Naive thymus-derived CD8-positive, alpha-beta T cell (primary cell): ENCODE measurements at regions not wholly inside any gene's neighbourhood (a gene's known extent, or its start where the extent isn't known, plus 50 kb on each side); places are given as distances from the start of the nearest gene placed in this dataset.

ENCODE experiments used
- ATAC-seq, 2 donors: fragments of 150-1000 bp; cut with Tn5 transposase in 1 of 2; sonication (Bioruptor Pico), chemical (Tn5 transposase) in 1 of 2; 1 replicate in 1 of 2; 2 replicates in 1 of 2; pipeline ENCODE4 v1.10.0; 2021; ENCODE audit warnings: mild to moderate bottlenecking in 2 of 2, moderate library complexity in 2 of 2
- POLR2A ChIA-PET: fragments of 350-600 bp; sonication (Branson Sonifier 250); formaldehyde crosslinking; loops from one replicate; lab custom pipeline; 2021; ENCODE audit warnings: antibody characterized with exemption; lab: Charles Lee
- DNase-seq, 10 donors: peaks; one replicate each; pipeline versions ENCODE4 v3.0.0 to v3.0.0-alpha.2; 2020 to 2022
- H3K27ac Mint-ChIP-seq, 10 donors: one replicate each; pipeline ENCODE4 v1.8.0; 2020 to 2022; ENCODE audit warnings: mild to moderate bottlenecking in 10 of 10, mixed read lengths in 10 of 10, moderate library complexity in 4 of 10, inconsistent platforms in 1 of 10
- H3K27me3 Mint-ChIP-seq, 5 donors: one replicate each; pipeline ENCODE4 v1.8.0; 2021 to 2022; ENCODE audit warnings: mixed read lengths in 5 of 5
- H3K36me3 Mint-ChIP-seq, 3 donors: one replicate each; pipeline ENCODE4 v1.8.0; 2020 to 2022; ENCODE audit warnings: mixed read lengths in 3 of 3, mild to moderate bottlenecking in 2 of 3, inconsistent platforms in 1 of 3
- H3K4me1 Mint-ChIP-seq, 4 donors: one replicate each; pipeline ENCODE4 v1.8.0; 2021 to 2022; ENCODE audit warnings: mixed read lengths in 4 of 4
- H3K4me3 Mint-ChIP-seq, 10 donors: one replicate each; pipeline ENCODE4 v1.8.0; 2020 to 2022; ENCODE audit warnings: mild to moderate bottlenecking in 10 of 10, mixed read lengths in 10 of 10, moderate library complexity in 6 of 10, inconsistent platforms in 1 of 10
- H3K9me3 Mint-ChIP-seq, 9 donors: one replicate each; pipeline ENCODE4 v1.8.0; 2020 to 2022; ENCODE audit warnings: mixed read lengths in 9 of 9, mild to moderate bottlenecking in 3 of 9, inconsistent platforms in 1 of 9, moderate library complexity in 1 of 9

DNA sequence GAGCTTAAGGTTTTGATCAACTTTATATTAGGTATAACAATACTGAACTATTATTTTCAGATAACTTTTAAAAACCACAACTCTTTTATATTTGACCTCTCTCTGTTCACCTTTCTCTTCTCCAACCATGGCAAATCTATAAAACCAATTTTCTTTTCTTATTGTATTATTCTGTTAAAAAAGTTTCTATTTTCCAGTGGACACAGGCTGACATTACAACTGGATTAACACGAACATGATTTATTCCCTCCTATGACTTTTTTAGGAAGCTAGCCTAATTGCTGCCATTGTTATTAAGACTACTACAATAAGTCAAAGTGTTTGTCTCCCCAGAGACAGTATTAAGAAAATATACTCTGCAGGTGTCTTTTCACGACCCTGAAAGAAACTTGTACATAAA lies 2291.1 kb upstream of the PCDH20 start:
- no peaks in the 10 kb centered on the region for H3K4me1 Mint-ChIP-seq
- ATAC-seq (no peak), DNase-seq (no peak)
- peaks cover 0 to 3% (median 0%) of the 10 kb centered on the region in 3 donors for H3K36me3 Mint-ChIP-seq
- peaks cover 0 to 8% (median 2%) of the 10 kb centered on the region in 9 donors for H3K9me3 Mint-ChIP-seq
- POLR2A ChIA-PET = no interaction called here
- H3K27ac Mint-ChIP-seq = no peak overlapping the region
- no peaks in the 10 kb centered on the region for H3K27me3 Mint-ChIP-seq
- H3K4me3 Mint-ChIP-seq = no peak overlapping the region

GRCh38 chr13:63704521-63704920 lies 2288.9 kb upstream of the PCDH20 start:
- H3K27me3 Mint-ChIP-seq = no peaks in the 10 kb centered on the region
- no peak for ATAC-seq
- POLR2A ChIA-PET = no interaction called here

DNA sequence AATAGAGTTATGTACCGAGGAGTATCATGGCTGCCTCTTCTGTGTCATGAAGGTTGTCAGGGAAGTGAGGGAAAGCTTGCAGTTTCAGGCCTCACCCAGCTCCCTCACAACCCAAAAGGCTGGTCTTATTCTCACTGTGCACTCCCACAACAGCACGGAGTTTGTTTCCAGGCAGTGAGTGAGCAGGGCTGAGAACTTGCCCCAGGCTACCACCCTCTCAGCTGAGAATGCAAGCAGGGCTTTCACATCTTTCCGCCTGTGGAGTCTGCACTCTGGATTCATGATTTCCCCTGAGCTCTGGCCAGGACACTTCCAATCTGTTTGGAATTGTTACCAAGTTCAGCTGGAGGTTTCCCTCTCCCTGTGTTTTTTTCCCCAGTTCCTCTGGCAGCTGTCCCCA lies 2284.7 kb upstream of the PCDH20 start:
- Mint-ChIP-seq H3K27me3 (no peaks in the 10 kb centered on the region), H3K36me3 (peaks cover 0 to 3% (median 0%) of the 10 kb centered on the region in 3 donors), H3K27ac (no peak overlapping the region), H3K4me1 (no peaks in the 10 kb centered on the region), H3K9me3 (peaks cover 0 to 15% (median 2%) of the 10 kb centered on the region in 9 donors), H3K4me3 (no peak overlapping the region)
- ATAC-seq (no peak), DNase-seq (no peak)
- POLR2A ChIA-PET = no interaction called here

More at GRCh38 chr13:63704521-63704920, 2288.9 kb upstream of the PCDH20 start:
- Mint-ChIP-seq H3K4me3 (no peak overlapping the region), H3K4me1 (no peaks in the 10 kb centered on the region), H3K9me3 (peaks cover 0 to 12% (median 2%) of the 10 kb centered on the region in 9 donors), H3K27ac (no peak overlapping the region), H3K36me3 (peaks cover 0 to 3% (median 0%) of the 10 kb centered on the region in 3 donors)
- no peak for DNase-seq

DNA sequence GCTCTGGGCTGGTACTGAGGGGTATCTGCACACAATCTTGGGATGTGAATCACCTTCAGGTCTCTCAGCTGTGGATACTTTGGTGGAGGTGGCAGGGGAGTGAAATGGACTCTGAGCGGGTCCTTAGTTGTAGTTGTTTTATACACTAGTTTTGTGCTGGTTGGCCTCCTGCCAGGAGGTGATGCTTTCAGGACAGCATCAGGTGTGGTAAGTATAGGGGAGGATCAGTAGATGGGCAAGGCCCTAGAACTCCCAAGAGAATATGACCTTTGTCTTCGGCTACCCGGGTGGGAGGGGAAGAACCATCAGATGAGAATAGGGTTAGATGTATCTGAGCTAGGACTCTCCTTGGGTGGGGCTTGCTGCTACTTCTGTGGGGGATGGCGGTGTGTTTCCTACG lies 2284.3 kb upstream of the PCDH20 start:
- POLR2A ChIA-PET = no interaction called here
- peaks cover 0 to 3% (median 0%) of the 10 kb centered on the region in 3 donors for H3K36me3 Mint-ChIP-seq
- H3K4me3 Mint-ChIP-seq = no peak overlapping the region
- ATAC-seq (no peak), DNase-seq (no peak)
- H3K27ac Mint-ChIP-seq = no peak overlapping the region
- no peaks in the 10 kb centered on the region for H3K4me1 Mint-ChIP-seq
- peaks cover 0 to 15% (median 2%) of the 10 kb centered on the region in 9 donors for H3K9me3 Mint-ChIP-seq
- H3K27me3 Mint-ChIP-seq = no peaks in the 10 kb centered on the region

GRCh38 chr13:63696055-63696454 lies 2280.4 kb upstream of the PCDH20 start:
- POLR2A ChIA-PET = no interaction called here
- H3K36me3 Mint-ChIP-seq = no peaks in the 10 kb centered on the region
- H3K4me1 Mint-ChIP-seq = peaks cover 0 to 3% (median 0%) of the 10 kb centered on the region in 4 donors
- no peak overlapping the region for H3K4me3 Mint-ChIP-seq
- DNase-seq (no peak), ATAC-seq (no peak)
- H3K27me3 Mint-ChIP-seq = no peaks in the 10 kb centered on the region
- peaks cover 0 to 16% (median 4%) of the 10 kb centered on the region in 9 donors for H3K9me3 Mint-ChIP-seq
- no peak overlapping the region for H3K27ac Mint-ChIP-seq

DNA sequence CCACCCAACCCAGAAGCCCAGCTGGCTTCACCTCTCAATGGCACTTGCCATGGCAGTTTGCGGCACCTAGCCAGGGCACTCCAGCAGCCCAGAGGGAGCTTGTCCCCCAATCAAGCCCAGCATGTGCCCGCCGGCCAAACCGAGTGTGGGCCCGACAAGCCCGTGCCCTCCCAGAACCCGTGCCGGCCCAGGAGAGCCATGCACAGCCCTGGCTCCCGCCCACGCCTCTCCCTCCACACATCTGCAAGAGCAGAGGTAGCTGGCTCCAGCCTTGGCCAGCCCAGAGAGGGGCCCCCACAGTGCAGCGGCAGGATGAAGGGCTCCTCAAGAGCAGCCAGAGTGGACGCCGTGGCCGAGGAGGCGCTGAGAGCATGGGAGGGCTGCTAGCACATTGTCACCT lies 2278.0 kb upstream of the PCDH20 start:
- Mint-ChIP-seq H3K36me3 (no peaks in the 10 kb centered on the region), H3K4me1 (peaks cover 0 to 3% (median 0%) of the 10 kb centered on the region in 4 donors), H3K4me3 (no peak overlapping the region), H3K9me3 (peaks cover 0 to 9% (median 4%) of the 10 kb centered on the region in 9 donors), H3K27ac (no peak overlapping the region), H3K27me3 (no peaks in the 10 kb centered on the region)
- POLR2A ChIA-PET = no interaction called here
- DNase-seq (no peak), ATAC-seq (no peak)

- H3K27me3 Mint-ChIP-seq = no peaks in the 10 kb centered on the region
- DNase-seq (no peak), ATAC-seq (no peak)
- H3K27ac Mint-ChIP-seq = no peak overlapping the region
- POLR2A ChIA-PET = no interaction called here
- peaks cover 0 to 16% (median 7%) of the 10 kb centered on the region in 9 donors for H3K9me3 Mint-ChIP-seq
- peaks cover 0 to 5% (median 0%) of the 10 kb centered on the region in 3 donors for H3K36me3 Mint-ChIP-seq
- H3K4me1 Mint-ChIP-seq = peaks cover 0 to 3% (median 0%) of the 10 kb centered on the region in 4 donors
- no peak overlapping the region for H3K4me3 Mint-ChIP-seq
These were observed 2275.8 kb upstream of the PCDH20 start for GRCh38 chr13:63691474-63691873.

GRCh38 chr13:63690672-63691071 lies 2275.0 kb upstream of the PCDH20 start:
- Mint-ChIP-seq H3K27me3 (no peaks in the 10 kb centered on the region), H3K4me3 (no peak overlapping the region), H3K9me3 (peaks cover 0 to 20% (median 7%) of the 10 kb centered on the region in 9 donors), H3K36me3 (peaks cover 0 to 5% (median 0%) of the 10 kb centered on the region in 3 donors), H3K4me1 (peaks cover 0 to 3% (median 0%) of the 10 kb centered on the region in 4 donors), H3K27ac (no peak overlapping the region)
- DNase-seq = no peak
- ATAC-seq = no peak
- POLR2A ChIA-PET = no interaction called here

GRCh38 chr13:63684822-63685221 lies 2269.2 kb upstream of the PCDH20 start:
- POLR2A ChIA-PET = no interaction called here
- Mint-ChIP-seq H3K27ac (no peak overlapping the region), H3K27me3 (no peaks in the 10 kb centered on the region), H3K36me3 (peaks cover 0 to 5% (median 0%) of the 10 kb centered on the region in 3 donors), H3K9me3 (peaks cover 2 to 29% (median 10%) of the 10 kb centered on the region in 9 donors), H3K4me3 (no peak overlapping the region), H3K4me1 (no peaks in the 10 kb centered on the region)
- DNase-seq (no peak), ATAC-seq (no peak)

DNA sequence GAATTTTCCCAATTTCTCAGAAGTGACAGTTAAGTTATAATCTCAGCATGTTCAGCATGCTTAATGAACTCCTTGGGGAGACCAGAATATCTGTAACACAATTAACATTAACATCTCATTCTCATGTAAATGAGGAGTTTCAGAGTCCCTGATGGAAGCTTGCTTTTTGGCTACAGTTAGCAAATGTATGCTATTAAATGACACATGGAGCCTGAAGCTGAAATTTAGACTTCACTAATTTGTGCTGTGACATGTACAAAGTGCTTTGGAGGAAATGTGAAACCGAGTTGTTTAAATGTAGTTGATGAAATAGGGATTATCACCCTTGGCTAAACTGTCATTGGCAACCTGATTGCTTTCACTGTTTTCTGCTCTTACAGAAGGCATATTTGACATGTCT lies 2265.1 kb upstream of the PCDH20 start:
- ATAC-seq (no peak), DNase-seq (no peak)
- Mint-ChIP-seq H3K27ac (no peak overlapping the region), H3K9me3 (peaks cover 2 to 21% (median 7%) of the 10 kb centered on the region in 9 donors), H3K36me3 (no peaks in the 10 kb centered on the region), H3K27me3 (no peaks in the 10 kb centered on the region), H3K4me1 (no peaks in the 10 kb centered on the region), H3K4me3 (no peak overlapping the region)
- POLR2A ChIA-PET = no interaction called here

DNA sequence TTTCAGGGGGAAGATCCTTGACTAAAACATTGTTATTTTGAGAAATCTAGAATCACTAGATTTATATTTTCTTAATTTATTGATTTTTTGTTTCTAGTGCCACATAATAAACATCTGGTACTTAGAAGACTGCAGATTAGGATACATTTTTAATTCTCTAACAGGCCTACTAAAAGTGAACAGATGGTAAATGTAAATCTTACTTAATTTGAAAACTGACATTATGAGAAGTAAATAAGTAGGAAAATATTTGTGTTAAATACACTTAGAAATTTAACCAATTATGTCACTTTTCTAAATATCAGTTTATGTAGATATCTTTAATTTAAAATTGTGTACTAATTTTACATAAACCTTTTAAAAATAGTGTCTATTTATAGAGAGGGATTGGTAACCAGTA lies 2255.6 kb upstream of the PCDH20 start:
- no peaks in the 10 kb centered on the region for H3K4me1 Mint-ChIP-seq
- POLR2A ChIA-PET = no interaction called here
- no peak overlapping the region for H3K27ac Mint-ChIP-seq
- ATAC-seq (no peak), DNase-seq (no peak)
- H3K27me3 Mint-ChIP-seq = no peaks in the 10 kb centered on the region
- peaks cover 0 to 9% (median 2%) of the 10 kb centered on the region in 9 donors for H3K9me3 Mint-ChIP-seq
- no peak overlapping the region for H3K4me3 Mint-ChIP-seq
- no peaks in the 10 kb centered on the region for H3K36me3 Mint-ChIP-seq

DNA sequence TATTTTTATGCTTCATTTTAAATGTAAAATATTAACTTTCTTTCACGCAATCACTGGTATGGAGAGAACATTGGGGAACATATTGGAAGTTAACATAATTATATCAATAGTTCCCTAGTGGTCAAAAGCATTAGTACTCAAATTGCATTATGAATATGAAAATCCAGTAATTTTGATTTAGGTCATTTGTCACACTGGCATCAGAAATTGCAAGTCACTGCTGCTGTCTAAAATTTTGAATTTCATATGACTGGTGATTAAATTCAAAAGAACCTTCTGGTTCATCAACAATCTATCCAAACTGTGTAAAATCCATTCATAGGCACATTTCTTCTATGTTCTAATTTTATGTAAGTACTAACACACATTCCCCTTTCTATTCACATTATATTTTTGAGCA lies 2235.7 kb upstream of the PCDH20 start:
- ATAC-seq (no peak), DNase-seq (no peak)
- Mint-ChIP-seq H3K27me3 (no peaks in the 10 kb centered on the region), H3K9me3 (peaks cover 0 to 24% (median 4%) of the 10 kb centered on the region in 9 donors), H3K4me1 (no peaks in the 10 kb centered on the region), H3K36me3 (peaks cover 0 to 5% (median 0%) of the 10 kb centered on the region in 3 donors), H3K4me3 (no peak overlapping the region), H3K27ac (no peak overlapping the region)
- POLR2A ChIA-PET = no interaction called here

GRCh38 chr13:63643543-63643942 lies 2227.9 kb upstream of the PCDH20 start:
- DNase-seq = no peak
- no peak overlapping the region for H3K27ac Mint-ChIP-seq
- ATAC-seq = no peak

DNA sequence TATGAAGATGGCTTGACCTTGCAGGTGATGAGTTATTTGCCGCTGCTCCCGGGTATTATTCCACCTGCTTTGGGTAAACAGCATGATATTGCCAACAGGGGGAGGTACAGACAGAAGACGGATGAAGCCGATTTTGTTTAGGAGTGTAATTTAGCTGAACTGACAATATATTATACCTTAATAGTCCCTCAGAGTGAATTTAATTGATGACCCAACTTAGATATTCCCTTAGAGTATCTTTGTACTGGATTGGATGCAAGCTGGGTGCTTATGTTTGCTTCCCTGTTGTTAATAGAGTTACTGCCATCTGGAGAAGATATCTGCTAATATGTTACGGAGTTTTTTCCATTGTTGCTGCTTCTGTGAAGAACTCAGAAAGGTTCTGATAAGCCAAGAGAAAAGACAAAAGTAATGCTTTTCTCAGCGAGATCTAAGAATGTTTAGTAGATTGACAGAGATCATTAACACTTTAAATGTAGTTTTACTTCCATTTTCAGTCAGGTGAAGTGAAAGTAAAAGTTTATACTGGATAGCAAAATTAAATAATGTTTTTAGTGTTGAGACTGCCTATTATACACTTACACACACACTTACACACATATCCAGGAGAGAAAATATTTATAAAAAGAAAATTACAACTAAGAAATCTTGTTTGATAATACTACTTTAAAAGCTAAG lies 2220.8 kb upstream of the PCDH20 start:
- POLR2A ChIA-PET = no interaction called here
- DNase-seq (no peak), ATAC-seq (no peak)
- H3K36me3 Mint-ChIP-seq = no peaks in the 10 kb centered on the region
- peak overlapping the region; percentile 5 to 76 (median 50) for H3K4me3 Mint-ChIP-seq
- H3K9me3 Mint-ChIP-seq = peaks cover 0 to 3% (median 0%) of the 10 kb centered on the region in 9 donors
- no peak overlapping the region for H3K27ac Mint-ChIP-seq
- H3K27me3 Mint-ChIP-seq = no peaks in the 10 kb centered on the region
- peaks cover 0 to 5% (median 3%) of the 10 kb centered on the region in 4 donors for H3K4me1 Mint-ChIP-seq

More at GRCh38 chr13:63643543-63643942, 2227.9 kb upstream of the PCDH20 start:
- H3K36me3 Mint-ChIP-seq = no peaks in the 10 kb centered on the region
- no peaks in the 10 kb centered on the region for H3K4me1 Mint-ChIP-seq
- POLR2A ChIA-PET = no interaction called here
- H3K9me3 Mint-ChIP-seq = no peaks in the 10 kb centered on the region
- H3K27me3 Mint-ChIP-seq = no peaks in the 10 kb centered on the region
- no peak overlapping the region for H3K4me3 Mint-ChIP-seq
